ENCODE measurements at regions not wholly inside any gene's neighbourhood (a gene's known extent, or its start where the extent isn't known, plus 50 kb on each side); places are given as distances from the start of the nearest gene placed in this dataset.

- Histone ChIP-seq H3K27ac (ENCODE audit: low read depth, low read length, poor library complexity, severe bottlenecking) (no peak overlapping the region), H3K9me2 (ENCODE audit: insufficient read depth, low read length) (no peaks in the 10 kb centered on the region), H3K79me2 (ENCODE audit: insufficient read depth, low read depth, low read length) (no peaks in the 10 kb centered on the region), H4K20me1 (ENCODE audit: insufficient read depth, low read length) (no peaks in the 10 kb centered on the region), H3K4me1 (ENCODE audit: insufficient read depth, low read length, poor library complexity, severe bottlenecking) (peaks cover 4% of the 10 kb centered on the region), H3K36me3 (ENCODE audit: insufficient read depth, low read length) (no peaks in the 10 kb centered on the region), H3K9me3 (ENCODE audit: low read length) (no peaks in the 10 kb centered on the region), H3K4me2 (ENCODE audit: low read length) (no peak overlapping the region), H3K4me3 (ENCODE audit: low read depth, low read length, poor library complexity, severe bottlenecking) (no peak overlapping the region), H2AFZ (ENCODE audit: low read length) (no peak overlapping the region)
- TF ChIP-seq EZH2phosphoT487 (IDR thresholded peaks at IDR 0.05; ENCODE audit: borderline replicate concordance, low read depth, low read length) (no peak), CTCF (conservative IDR thresholded peaks at IDR 0.05; ENCODE audit: low read length) (no peak)
- DNase-seq (ENCODE audit: low spot score): no peak
- BruUV-seq (replicated peaks): no TSS peak
- ChIA-PET CTCF (ENCODE audit: unreplicated experiment) (no interaction called here), POLR2A (no interaction called here)
- intact Hi-C loops (cut with micrococcal nuclease; ENCODE audit: unreplicated experiment): no loop called here
Measured at GRCh38 chr11:31879681-31880080, 68.6 kb upstream of the PAX6 start.

GRCh38 chr11:31877863-31878262 is 66.7 kb upstream of the PAX6 start:
- BruUV-seq (replicated peaks): no TSS peak
- H3K4me2 ChIP-seq (ENCODE audit: low read length): no peak overlapping the region
- H3K9me2 ChIP-seq (ENCODE audit: insufficient read depth, low read length): no peaks in the 10 kb centered on the region
- POLR2A ChIA-PET: no interaction called here
- no peaks in the 10 kb centered on the region for H3K36me3 ChIP-seq (ENCODE audit: insufficient read depth, low read length)
- no peak overlapping the region for H2AFZ ChIP-seq (ENCODE audit: low read length)
- H3K27ac ChIP-seq (ENCODE audit: low read depth, low read length, poor library complexity, severe bottlenecking): no peak overlapping the region
- CTCF ChIA-PET (ENCODE audit: unreplicated experiment): no interaction called here
- no peak for DNase-seq (ENCODE audit: low spot score)
- intact Hi-C loops (cut with micrococcal nuclease; ENCODE audit: unreplicated experiment): no loop called here
- no peak overlapping the region for H3K4me3 ChIP-seq (ENCODE audit: low read depth, low read length, poor library complexity, severe bottlenecking)
- TF ChIP-seq CTCF (conservative IDR thresholded peaks at IDR 0.05; ENCODE audit: low read length) (no peak), EZH2phosphoT487 (IDR thresholded peaks at IDR 0.05; ENCODE audit: borderline replicate concordance, low read depth, low read length) (no peak)
- no peaks in the 10 kb centered on the region for H3K79me2 ChIP-seq (ENCODE audit: insufficient read depth, low read depth, low read length)
- H4K20me1 ChIP-seq (ENCODE audit: insufficient read depth, low read length): no peaks in the 10 kb centered on the region
- no peaks in the 10 kb centered on the region for H3K4me1 ChIP-seq (ENCODE audit: insufficient read depth, low read length, poor library complexity, severe bottlenecking)
- no peaks in the 10 kb centered on the region for H3K9me3 ChIP-seq (ENCODE audit: low read length)

- intact Hi-C loops (cut with micrococcal nuclease; ENCODE audit: unreplicated experiment): no loop called here
- H3K27ac ChIP-seq (ENCODE audit: low read depth, low read length, poor library complexity, severe bottlenecking): no peak overlapping the region
- H3K9me3 ChIP-seq (ENCODE audit: low read length): no peaks in the 10 kb centered on the region
- no peak for TF ChIP-seq CTCF (conservative IDR thresholded peaks at IDR 0.05; ENCODE audit: low read length)
- TF ChIP-seq EZH2phosphoT487 (IDR thresholded peaks at IDR 0.05; ENCODE audit: borderline replicate concordance, low read depth, low read length): no peak
- no TSS peak for BruUV-seq (replicated peaks)
- H2AFZ ChIP-seq (ENCODE audit: low read length): no peak overlapping the region
- no peak for DNase-seq (ENCODE audit: low spot score)
- H3K4me3 ChIP-seq (ENCODE audit: low read depth, low read length, poor library complexity, severe bottlenecking): no peak overlapping the region
- ChIA-PET POLR2A (no interaction called here), CTCF (ENCODE audit: unreplicated experiment) (no interaction called here)
- no peaks in the 10 kb centered on the region for H3K9me2 ChIP-seq (ENCODE audit: insufficient read depth, low read length)
- no peaks in the 10 kb centered on the region for H3K36me3 ChIP-seq (ENCODE audit: insufficient read depth, low read length)
- H3K4me1 ChIP-seq (ENCODE audit: insufficient read depth, low read length, poor library complexity, severe bottlenecking): no peaks in the 10 kb centered on the region
- H3K79me2 ChIP-seq (ENCODE audit: insufficient read depth, low read depth, low read length): no peaks in the 10 kb centered on the region
- no peaks in the 10 kb centered on the region for H4K20me1 ChIP-seq (ENCODE audit: insufficient read depth, low read length)
- H3K4me2 ChIP-seq (ENCODE audit: low read length): no peak overlapping the region
Measured at GRCh38 chr11:31877083-31877482, 66.0 kb upstream of the PAX6 start.
